WTC11 (cell line): ENCODE measurements at regions not wholly inside any gene's neighbourhood (a gene's known extent, or its start where the extent isn't known, plus 50 kb on each side); places are given as distances from the start of the nearest gene placed in this dataset.

Source experiments
- CREB1 ChIP-seq: sonication (generic); formaldehyde crosslinking; IDR thresholded peaks from 2 replicates; pipeline ENCODE4 v1.8.0; 2023; ENCODE audit warnings: mild to moderate bottlenecking, missing genetic modification reagents
- CREM ChIP-seq: sonication (generic); formaldehyde crosslinking; IDR thresholded peaks from 2 replicates; pipeline ENCODE4 v1.8.1; 2022; ENCODE audit warnings: mild to moderate bottlenecking, missing genetic modification reagents, moderate library complexity
- CTCF ChIP-seq: fragments of 200-600 bp; IDR thresholded peaks from 2 replicates; pipeline ENCODE4 v1.8.0; 2022; ENCODE audit warnings: antibody characterized with exemption
- SP1 ChIP-seq: sonication (generic); formaldehyde crosslinking; conservative IDR thresholded peaks from 2 replicates; pipeline ENCODE4 v1.8.1; 2022; ENCODE audit warnings: missing genetic modification reagents

GRCh38 chr13:71055644-71056043 is 811.4 kb downstream of the DACH1 start:
- TF ChIP-seq CREB1 (CRISPR knock-in tag) = no peak
- no peak for TF ChIP-seq CREM (CRISPR knock-in tag)
- no peak for TF ChIP-seq SP1 (CRISPR knock-in tag)
- no peak for TF ChIP-seq CTCF
